ENCODE measurements at regions not wholly inside any gene's neighbourhood (a gene's known extent, or its start where the extent isn't known, plus 50 kb on each side); places are given as distances from the start of the nearest gene placed in this dataset.

DNA sequence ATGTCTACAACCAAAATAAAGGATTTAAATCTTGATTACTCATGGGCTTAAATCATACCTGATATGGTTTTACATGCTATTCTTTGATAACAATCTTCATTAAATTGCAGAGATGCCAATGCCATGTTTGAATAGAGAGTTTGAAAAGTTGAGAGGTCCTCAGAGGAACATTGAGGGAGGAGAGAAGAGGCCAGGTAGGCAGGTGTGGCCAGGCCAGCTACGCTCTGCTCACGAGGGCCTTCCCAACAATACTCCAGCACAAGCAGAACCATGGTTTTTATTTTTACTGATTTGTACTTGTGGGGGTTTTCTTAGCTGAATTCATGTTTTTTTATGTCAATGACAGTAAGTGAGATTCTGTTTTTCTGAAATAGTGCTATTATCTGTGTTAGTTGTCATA, 158.1 kb upstream of the RFC3 start:
- H4K20me1 ChIP-seq (ENCODE audit: insufficient read depth) = no peaks in the 10 kb centered on the region
- no peaks in the 10 kb centered on the region for H3K9me2 ChIP-seq (ENCODE audit: insufficient read depth, low read length)
- H2AFZ ChIP-seq (ENCODE audit: low read depth, low read length) = no peak overlapping the region
- no peaks in the 10 kb centered on the region for H3K9me3 ChIP-seq (ENCODE audit: low read length)
- H3K4me3 ChIP-seq (ENCODE audit: low read length) = no peak overlapping the region
- no peak overlapping the region for H3K27ac ChIP-seq (ENCODE audit: low read length)
- TF ChIP-seq, protein P1, sequence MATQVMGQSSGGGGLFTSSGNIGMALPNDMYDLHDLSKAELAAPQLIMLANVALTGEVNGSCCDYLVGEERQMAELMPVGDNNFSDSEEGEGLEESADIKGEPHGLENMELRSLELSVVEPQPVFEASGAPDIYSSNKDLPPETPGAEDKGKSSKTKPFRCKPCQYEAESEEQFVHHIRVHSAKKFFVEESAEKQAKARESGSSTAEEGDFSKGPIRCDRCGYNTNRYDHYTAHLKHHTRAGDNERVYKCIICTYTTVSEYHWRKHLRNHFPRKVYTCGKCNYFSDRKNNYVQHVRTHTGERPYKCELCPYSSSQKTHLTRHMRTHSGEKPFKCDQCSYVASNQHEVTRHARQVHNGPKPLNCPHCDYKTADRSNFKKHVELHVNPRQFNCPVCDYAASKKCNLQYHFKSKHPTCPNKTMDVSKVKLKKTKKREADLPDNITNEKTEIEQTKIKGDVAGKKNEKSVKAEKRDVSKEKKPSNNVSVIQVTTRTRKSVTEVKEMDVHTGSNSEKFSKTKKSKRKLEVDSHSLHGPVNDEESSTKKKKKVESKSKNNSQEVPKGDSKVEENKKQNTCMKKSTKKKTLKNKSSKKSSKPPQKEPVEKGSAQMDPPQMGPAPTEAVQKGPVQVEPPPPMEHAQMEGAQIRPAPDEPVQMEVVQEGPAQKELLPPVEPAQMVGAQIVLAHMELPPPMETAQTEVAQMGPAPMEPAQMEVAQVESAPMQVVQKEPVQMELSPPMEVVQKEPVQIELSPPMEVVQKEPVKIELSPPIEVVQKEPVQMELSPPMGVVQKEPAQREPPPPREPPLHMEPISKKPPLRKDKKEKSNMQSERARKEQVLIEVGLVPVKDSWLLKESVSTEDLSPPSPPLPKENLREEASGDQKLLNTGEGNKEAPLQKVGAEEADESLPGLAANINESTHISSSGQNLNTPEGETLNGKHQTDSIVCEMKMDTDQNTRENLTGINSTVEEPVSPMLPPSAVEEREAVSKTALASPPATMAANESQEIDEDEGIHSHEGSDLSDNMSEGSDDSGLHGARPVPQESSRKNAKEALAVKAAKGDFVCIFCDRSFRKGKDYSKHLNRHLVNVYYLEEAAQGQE (IDR thresholded peaks at IDR 0.05; ENCODE audit: borderline replicate concordance) = no peak
- no peak for TF ChIP-seq TAF1 (IDR thresholded peaks at IDR 0.05; ENCODE audit: low read depth)
- TF ChIP-seq EZH2 (IDR thresholded peaks at IDR 0.05; ENCODE audit: borderline replicate concordance, insufficient read depth, low read length, poor library complexity, severe bottlenecking) = no peak
- TF ChIP-seq SMC3 (conservative IDR thresholded peaks at IDR 0.05; ENCODE audit: poor library complexity) = no peak
- no peak for TF ChIP-seq POLR2AphosphoS5 (IDR thresholded peaks at IDR 0.05)
- no peak for TF ChIP-seq RAD21 (conservative IDR thresholded peaks at IDR 0.05)
- no peak for TF ChIP-seq MXI1 (conservative IDR thresholded peaks at IDR 0.05; ENCODE audit: poor library complexity, severe bottlenecking)
- no peak for TF ChIP-seq EP300 (conservative IDR thresholded peaks at IDR 0.05; ENCODE audit: poor library complexity, severe bottlenecking)
- TF ChIP-seq, protein P2, sequence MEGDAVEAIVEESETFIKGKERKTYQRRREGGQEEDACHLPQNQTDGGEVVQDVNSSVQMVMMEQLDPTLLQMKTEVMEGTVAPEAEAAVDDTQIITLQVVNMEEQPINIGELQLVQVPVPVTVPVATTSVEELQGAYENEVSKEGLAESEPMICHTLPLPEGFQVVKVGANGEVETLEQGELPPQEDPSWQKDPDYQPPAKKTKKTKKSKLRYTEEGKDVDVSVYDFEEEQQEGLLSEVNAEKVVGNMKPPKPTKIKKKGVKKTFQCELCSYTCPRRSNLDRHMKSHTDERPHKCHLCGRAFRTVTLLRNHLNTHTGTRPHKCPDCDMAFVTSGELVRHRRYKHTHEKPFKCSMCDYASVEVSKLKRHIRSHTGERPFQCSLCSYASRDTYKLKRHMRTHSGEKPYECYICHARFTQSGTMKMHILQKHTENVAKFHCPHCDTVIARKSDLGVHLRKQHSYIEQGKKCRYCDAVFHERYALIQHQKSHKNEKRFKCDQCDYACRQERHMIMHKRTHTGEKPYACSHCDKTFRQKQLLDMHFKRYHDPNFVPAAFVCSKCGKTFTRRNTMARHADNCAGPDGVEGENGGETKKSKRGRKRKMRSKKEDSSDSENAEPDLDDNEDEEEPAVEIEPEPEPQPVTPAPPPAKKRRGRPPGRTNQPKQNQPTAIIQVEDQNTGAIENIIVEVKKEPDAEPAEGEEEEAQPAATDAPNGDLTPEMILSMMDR (IDR thresholded peaks at IDR 0.05; ENCODE audit: poor library complexity, severe bottlenecking) = no peak
- no peaks in the 10 kb centered on the region for H3K27me3 ChIP-seq (ENCODE audit: insufficient read depth, low read depth, low read length)
- no peaks in the 10 kb centered on the region for H3K36me3 ChIP-seq (ENCODE audit: insufficient read depth, low read length)
- no peak overlapping the region for H3K4me2 ChIP-seq (ENCODE audit: low read length)
- H3K79me2 ChIP-seq (replicated peaks; ENCODE audit: insufficient read depth, low read length) = no peaks in the 10 kb centered on the region
- H3K9ac ChIP-seq (ENCODE audit: low read length) = no peak overlapping the region
- no peaks in the 10 kb centered on the region for H3F3A ChIP-seq (ENCODE audit: insufficient read depth, low read length, poor library complexity, severe bottlenecking)

DNA sequence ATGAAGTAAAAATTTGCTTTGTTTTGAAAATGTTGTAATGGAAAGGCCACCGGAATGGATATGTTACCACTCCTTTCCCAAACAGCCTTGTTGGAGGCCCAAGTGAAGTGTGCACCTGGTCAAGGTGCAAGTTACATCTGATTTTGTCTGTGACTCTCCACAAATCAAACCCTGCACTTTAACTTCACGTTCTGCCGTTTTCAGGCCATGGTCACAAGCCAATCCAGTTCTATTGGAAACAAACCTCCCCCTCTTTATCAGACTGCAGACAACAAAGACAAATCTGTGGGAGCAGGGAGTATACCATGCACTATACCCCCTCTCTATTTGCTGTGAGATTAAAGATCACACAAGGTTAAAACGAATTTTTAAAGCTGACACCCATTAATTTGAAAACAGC, 155.6 kb upstream of the RFC3 start:
- H3K79me2 ChIP-seq (replicated peaks; ENCODE audit: insufficient read depth, low read length) = no peaks in the 10 kb centered on the region
- no peaks in the 10 kb centered on the region for H3F3A ChIP-seq (ENCODE audit: insufficient read depth, low read length, poor library complexity, severe bottlenecking)
- H3K4me2 ChIP-seq (ENCODE audit: low read length) = no peak overlapping the region
- H3K27ac ChIP-seq (ENCODE audit: low read length) = no peak overlapping the region
- no peaks in the 10 kb centered on the region for H4K20me1 ChIP-seq (ENCODE audit: insufficient read depth)
- H3K9me3 ChIP-seq (ENCODE audit: low read length) = no peaks in the 10 kb centered on the region
- no peak overlapping the region for H3K4me3 ChIP-seq (ENCODE audit: low read length)
- H3K9me2 ChIP-seq (ENCODE audit: insufficient read depth, low read length) = no peaks in the 10 kb centered on the region
- H3K36me3 ChIP-seq (ENCODE audit: insufficient read depth, low read length) = no peaks in the 10 kb centered on the region
- no peaks in the 10 kb centered on the region for H3K27me3 ChIP-seq (ENCODE audit: insufficient read depth, low read depth, low read length)
- H2AFZ ChIP-seq (ENCODE audit: low read depth, low read length) = no peak overlapping the region
- TF ChIP-seq EP300 (conservative IDR thresholded peaks at IDR 0.05; ENCODE audit: poor library complexity, severe bottlenecking) (no peak), MXI1 (conservative IDR thresholded peaks at IDR 0.05; ENCODE audit: poor library complexity, severe bottlenecking) (no peak), POLR2AphosphoS5 (IDR thresholded peaks at IDR 0.05) (no peak), EZH2 (IDR thresholded peaks at IDR 0.05; ENCODE audit: borderline replicate concordance, insufficient read depth, low read length, poor library complexity, severe bottlenecking) (no peak), RAD21 (conservative IDR thresholded peaks at IDR 0.05) (no peak), TAF1 (IDR thresholded peaks at IDR 0.05; ENCODE audit: low read depth) (no peak), SMC3 (conservative IDR thresholded peaks at IDR 0.05; ENCODE audit: poor library complexity) (no peak)
- TF ChIP-seq, protein P2 (IDR thresholded peaks at IDR 0.05; ENCODE audit: poor library complexity, severe bottlenecking) = no peak
- TF ChIP-seq, protein P1 (IDR thresholded peaks at IDR 0.05; ENCODE audit: borderline replicate concordance) = no peak
- H3K9ac ChIP-seq (ENCODE audit: low read length) = no peak overlapping the region
